Endothelial cell (in vitro differentiated cells): ENCODE measurements at regions not wholly inside any gene's neighbourhood (a gene's known extent, or its start where the extent isn't known, plus 50 kb on each side); places are given as distances from the start of the nearest gene placed in this dataset.
A peak's percentile ranks its signal among the peaks of the same experiment; 100 is the strongest.

ENCODE experiments used
- DNase-seq: peaks from one replicate; pipeline ENCODE4 v3.0.0; 2021; ENCODE audit warnings: low spot score
- H3K27ac Mint-ChIP-seq: one replicate; pipeline ENCODE4 v1.8.0; 2021; ENCODE audit warnings: mixed read lengths, inconsistent platforms; ENCODE audit not compliant: unreplicated experiment
- H3K27me3 Mint-ChIP-seq: one replicate; pipeline ENCODE4 v1.8.0; 2021; ENCODE audit warnings: mild to moderate bottlenecking, moderate library complexity, mixed read lengths, inconsistent platforms; ENCODE audit not compliant: unreplicated experiment
- H3K36me3 Mint-ChIP-seq: one replicate; pipeline ENCODE4 v1.8.0; 2021; ENCODE audit warnings: mild to moderate bottlenecking, low read depth, mixed read lengths, inconsistent platforms; ENCODE audit not compliant: unreplicated experiment
- H3K4me1 Mint-ChIP-seq: one replicate; pipeline ENCODE4 v1.8.0; 2021; ENCODE audit warnings: mild to moderate bottlenecking, mixed read lengths, inconsistent platforms; ENCODE audit not compliant: unreplicated experiment
- H3K4me3 Mint-ChIP-seq: one replicate; pipeline ENCODE4 v1.8.0; 2021; ENCODE audit warnings: mild to moderate bottlenecking, mixed read lengths, inconsistent platforms; ENCODE audit not compliant: unreplicated experiment
- H3K9me3 Mint-ChIP-seq: one replicate; pipeline ENCODE4 v1.8.0; 2021; ENCODE audit warnings: mixed read lengths, inconsistent platforms; ENCODE audit not compliant: unreplicated experiment
- CTCF ChIP-seq: fragments of 200-600 bp; sonication (generic); IDR thresholded peaks from one replicate; pipeline ENCODE4 v1.5.0; 2021; ENCODE audit warnings: antibody characterized with exemption; ENCODE audit not compliant: unreplicated experiment

DNA sequence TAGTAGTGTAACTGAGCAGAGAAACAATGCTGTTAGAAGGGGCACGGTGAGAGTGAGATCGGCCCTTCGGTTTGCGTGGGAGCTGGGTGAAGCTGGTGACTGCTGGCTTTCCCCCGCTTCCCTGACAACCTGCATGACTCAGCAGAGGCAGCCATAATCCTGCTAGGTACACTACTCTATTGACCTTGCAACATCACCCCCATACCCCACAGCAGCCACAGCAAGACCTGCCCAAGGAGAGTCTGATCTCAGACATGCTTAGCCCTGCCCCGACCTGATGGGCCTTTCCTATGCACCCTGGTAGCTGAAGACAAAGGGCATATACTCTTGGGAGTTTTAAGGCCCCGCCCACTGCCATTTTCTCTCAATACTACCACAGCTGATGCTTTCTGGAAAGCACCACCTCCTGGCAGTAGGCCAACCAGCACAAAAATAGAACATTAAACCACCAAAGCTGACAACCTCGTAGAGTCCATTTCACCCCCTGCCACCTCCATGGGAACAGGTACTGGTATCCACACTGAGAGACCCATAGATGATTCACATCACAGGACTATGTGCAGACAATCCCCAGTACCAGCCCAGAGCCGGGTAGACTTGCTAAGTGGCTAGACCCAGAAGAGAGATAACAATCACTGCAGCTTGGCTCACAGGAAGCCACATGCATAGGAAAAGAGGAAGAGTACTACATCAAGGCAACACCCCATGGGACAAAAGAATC lies 75.9 kb upstream of the RGS6 start:
- H3K4me3 Mint-ChIP-seq, result no peak overlapping the region
- H3K36me3 Mint-ChIP-seq, result peaks cover 7% of the 10 kb centered on the region
- peaks cover 2% of the 10 kb centered on the region for H3K27me3 Mint-ChIP-seq
- no peak for DNase-seq
- H3K9me3 Mint-ChIP-seq, result peaks cover 4% of the 10 kb centered on the region
- TF ChIP-seq CTCF, result no peak
- H3K27ac Mint-ChIP-seq, result peak overlapping the region; percentile 57
- peaks cover 31% of the 10 kb centered on the region for H3K4me1 Mint-ChIP-seq

GRCh38 chr14:71863049-71863448 lies 69.2 kb upstream of the RGS6 start:
- H3K27me3 Mint-ChIP-seq, result peaks cover 1% of the 10 kb centered on the region
- H3K9me3 Mint-ChIP-seq, result no peaks in the 10 kb centered on the region
- no peaks in the 10 kb centered on the region for H3K4me1 Mint-ChIP-seq
- no peak overlapping the region for H3K4me3 Mint-ChIP-seq
- DNase-seq, result no peak
- H3K36me3 Mint-ChIP-seq, result no peaks in the 10 kb centered on the region
- H3K27ac Mint-ChIP-seq, result no peak overlapping the region
- TF ChIP-seq CTCF, result peak; percentile 45

DNA sequence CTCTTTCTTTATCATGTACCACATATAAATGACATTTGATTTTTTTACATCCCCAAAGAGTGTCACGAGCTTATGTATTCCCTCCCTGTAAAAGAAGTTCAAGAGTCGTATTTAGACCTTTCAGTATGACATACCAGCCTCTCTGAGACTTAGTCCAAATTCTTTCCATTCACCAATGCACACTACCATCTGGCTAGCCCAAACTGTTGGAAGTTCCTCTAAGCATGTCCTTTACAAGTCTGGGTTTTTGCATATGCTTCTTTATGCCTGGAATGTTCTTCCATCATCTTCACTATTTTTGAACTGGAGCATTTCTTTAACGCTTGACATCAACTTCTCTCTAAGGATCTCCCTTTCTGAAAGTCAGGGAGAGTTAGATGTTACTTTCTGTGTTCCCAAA lies 68.5 kb upstream of the RGS6 start:
- no peak for DNase-seq
- Mint-ChIP-seq H3K4me1 (no peaks in the 10 kb centered on the region), H3K27ac (no peak overlapping the region), H3K4me3 (no peak overlapping the region), H3K9me3 (no peaks in the 10 kb centered on the region), H3K27me3 (peaks cover 1% of the 10 kb centered on the region), H3K36me3 (no peaks in the 10 kb centered on the region)
- TF ChIP-seq CTCF, result no peak
